GM19467 (cell line): ENCODE measurements at regions not wholly inside any gene's neighbourhood (a gene's known extent, or its start where the extent isn't known, plus 50 kb on each side); places are given as distances from the start of the nearest gene placed in this dataset.

ENCODE experiments used
- ATAC-seq: cut with Tn5 transposase; IDR thresholded peaks from one replicate; pipeline ENCODE4 v1.9.1; 2021; ENCODE audit warnings: mild to moderate bottlenecking, moderate library complexity; ENCODE audit not compliant: unreplicated experiment

- ATAC-seq: no peak
These were observed 238.0 kb upstream of the IGF1R start for GRCh38 chr15:98410328-98410727.

GRCh38 chr15:98412852-98413251, 235.5 kb upstream of the IGF1R start:
- ATAC-seq: no peak

- ATAC-seq: no peak
These were observed 234.3 kb upstream of the IGF1R start for GRCh38 chr15:98413933-98414546.

- no peak for ATAC-seq
These were observed 232.0 kb upstream of the IGF1R start for GRCh38 chr15:98416222-98416855.

- no peak for ATAC-seq
These were observed 231.0 kb upstream of the IGF1R start for GRCh38 chr15:98417346-98417745.

GRCh38 chr15:98418122-98418521, 230.2 kb upstream of the IGF1R start:
- no peak for ATAC-seq

GRCh38 chr15:98419173-98419780, 229.1 kb upstream of the IGF1R start:
- no peak for ATAC-seq

GRCh38 chr15:98420837-98421236, 227.5 kb upstream of the IGF1R start:
- no peak for ATAC-seq

GRCh38 chr15:98421419-98422129, 226.8 kb upstream of the IGF1R start:
- ATAC-seq: peak; percentile 73

GRCh38 chr15:98422130-98422478, 226.2 kb upstream of the IGF1R start:
- no peak for ATAC-seq

GRCh38 chr15:98425173-98425572, 223.2 kb upstream of the IGF1R start:
- no peak for ATAC-seq

GRCh38 chr15:98427321-98427720, 221.0 kb upstream of the IGF1R start:
- no peak for ATAC-seq

GRCh38 chr15:98428253-98428989, 219.9 kb upstream of the IGF1R start:
- peak; percentile 88 for ATAC-seq

GRCh38 chr15:98431171-98431570, 217.2 kb upstream of the IGF1R start:
- ATAC-seq: no peak

GRCh38 chr15:98433346-98433745, 215.0 kb upstream of the IGF1R start:
- ATAC-seq: no peak

GRCh38 chr15:98433856-98434255, 214.5 kb upstream of the IGF1R start:
- ATAC-seq: no peak

GRCh38 chr15:98437752-98438151, 210.6 kb upstream of the IGF1R start:
- no peak for ATAC-seq

- no peak for ATAC-seq
These were observed 210.0 kb upstream of the IGF1R start for GRCh38 chr15:98438326-98438725.

GRCh38 chr15:98438907-98439306, 209.4 kb upstream of the IGF1R start:
- no peak for ATAC-seq

GRCh38 chr15:98439523-98439942, 208.8 kb upstream of the IGF1R start:
- ATAC-seq: no peak

- ATAC-seq: no peak
These were observed 207.4 kb upstream of the IGF1R start for GRCh38 chr15:98440917-98441316.
